GM12878 (cell line): ENCODE measurements at regions not wholly inside any gene's neighbourhood (a gene's known extent, or its start where the extent isn't known, plus 50 kb on each side); places are given as distances from the start of the nearest gene placed in this dataset.

Experiments
- CHD2 ChIP-seq: IDR thresholded peaks from 2 replicates; pipeline ENCODE4 v1.6.1; 2011; ENCODE audit warnings: low read depth, low read length, improper control_type of control experiment, borderline replicate concordance
- CTCF ChIP-seq, 3 experiments: IDR thresholded peaks in 2 of 3; conservative IDR thresholded peaks in 1 of 3; 2 replicates each; pipeline ENCODE4 v1.5.1; 2011; ENCODE audit warnings: low read depth in 3 of 3, low read length in 3 of 3, mild to moderate bottlenecking in 3 of 3, control low read depth in 2 of 3, moderate library complexity in 2 of 3, inconsistent platforms in 1 of 3, mixed read lengths in 1 of 3; ENCODE audit not compliant: control insufficient read depth in 2 of 3, insufficient read depth in 1 of 3; ENCODE audit errors: extremely low read depth in 1 of 3
- EP300 ChIP-seq, 2 experiments: fragments of 150-350 bp in 1 of 2; IDR thresholded peaks; 2 replicates each; pipeline ENCODE4 v1.6.1; 2011 to 2012; ENCODE audit warnings: low read depth in 2 of 2, low read length in 2 of 2, borderline replicate concordance in 1 of 2, improper control_type of control experiment in 1 of 2, inconsistent platforms in 1 of 2; ENCODE audit not compliant: control insufficient read depth in 1 of 2
- YY1 ChIP-seq: IDR thresholded peaks from 2 replicates; pipeline ENCODE4 v1.6.1; 2011; ENCODE audit warnings: low read depth, mild to moderate bottlenecking, low read length

GRCh38 chr7:112962815-112963214 is 123.8 kb downstream of the GPR85 start:
- TF ChIP-seq YY1 (no peak), EP300 (IDR thresholded peaks at IDR 0.05; ENCODE audit: borderline replicate concordance in 1 of 2, control insufficient read depth in 1 of 2, low read depth in 2 of 2, low read length in 2 of 2) (no peak), CHD2 (no peak), CTCF (IDR thresholded peaks at IDR 0.05 in 2 of 3, conservative IDR thresholded peaks at IDR 0.05 in 1 of 3; ENCODE audit: control insufficient read depth in 2 of 3, extremely low read depth in 1 of 3, insufficient read depth in 1 of 3, low read depth in 3 of 3, low read length in 3 of 3) (no peak)
